GM13976 (cell line): ENCODE measurements at regions not wholly inside any gene's neighbourhood (a gene's known extent, or its start where the extent isn't known, plus 50 kb on each side); places are given as distances from the start of the nearest gene placed in this dataset.
"Not testable (repeated sequence)": the region's sequence is repeated elsewhere in the genome, so short reads cannot be mapped to it uniquely, and the experiment has no call there.

Experiments
- DNase-seq: peaks from one replicate; pipeline ENCODE4 v3.0.0; 2012; ENCODE audit warnings: low spot score
- in situ Hi-C: fragments of 300-500 bp; cut with MboI; formaldehyde crosslinking; loops from one replicate; pipeline ENCODE4 v1.12.0; 2022; ENCODE audit warnings: low sequenced_read_pairs, mixed read lengths, inconsistent platforms; ENCODE audit not compliant: unreplicated experiment
- TF ChIP-seq, protein P1 (sequence below): IDR thresholded peaks from 2 replicates; pipeline ENCODE4 v1.5.1; 2012; ENCODE audit warnings: borderline replicate concordance, mild to moderate bottlenecking; ENCODE audit not compliant: insufficient read depth; ENCODE audit errors: extremely low read depth, missing control alignments, control extremely low read depth

DNA sequence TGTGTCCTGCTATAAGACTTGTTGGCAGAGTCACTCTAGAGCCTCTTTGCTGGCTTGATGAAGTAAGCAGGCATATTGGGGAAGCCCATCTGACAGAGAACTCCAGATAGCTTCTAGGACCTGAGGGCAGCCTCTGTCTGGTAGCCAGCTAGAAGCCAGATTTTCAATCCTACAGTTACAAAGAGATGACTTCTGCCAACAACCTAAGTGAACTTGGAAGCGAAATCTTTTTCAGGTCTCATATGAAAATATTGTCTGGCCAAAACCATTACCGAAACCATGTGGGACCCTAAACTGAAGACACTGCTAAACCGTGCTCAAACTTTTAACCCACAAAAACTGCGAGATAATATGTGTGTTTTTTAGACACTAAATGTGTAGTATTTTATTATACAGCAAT lies 140.9 kb downstream of the MRPS30 start:
- DNase-seq = no peak
- in situ Hi-C loops = no loop called here
- TF ChIP-seq, protein P1, sequence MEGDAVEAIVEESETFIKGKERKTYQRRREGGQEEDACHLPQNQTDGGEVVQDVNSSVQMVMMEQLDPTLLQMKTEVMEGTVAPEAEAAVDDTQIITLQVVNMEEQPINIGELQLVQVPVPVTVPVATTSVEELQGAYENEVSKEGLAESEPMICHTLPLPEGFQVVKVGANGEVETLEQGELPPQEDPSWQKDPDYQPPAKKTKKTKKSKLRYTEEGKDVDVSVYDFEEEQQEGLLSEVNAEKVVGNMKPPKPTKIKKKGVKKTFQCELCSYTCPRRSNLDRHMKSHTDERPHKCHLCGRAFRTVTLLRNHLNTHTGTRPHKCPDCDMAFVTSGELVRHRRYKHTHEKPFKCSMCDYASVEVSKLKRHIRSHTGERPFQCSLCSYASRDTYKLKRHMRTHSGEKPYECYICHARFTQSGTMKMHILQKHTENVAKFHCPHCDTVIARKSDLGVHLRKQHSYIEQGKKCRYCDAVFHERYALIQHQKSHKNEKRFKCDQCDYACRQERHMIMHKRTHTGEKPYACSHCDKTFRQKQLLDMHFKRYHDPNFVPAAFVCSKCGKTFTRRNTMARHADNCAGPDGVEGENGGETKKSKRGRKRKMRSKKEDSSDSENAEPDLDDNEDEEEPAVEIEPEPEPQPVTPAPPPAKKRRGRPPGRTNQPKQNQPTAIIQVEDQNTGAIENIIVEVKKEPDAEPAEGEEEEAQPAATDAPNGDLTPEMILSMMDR = no peak

GRCh38 chr5:44951371-44951770 lies 142.6 kb downstream of the MRPS30 start:
- in situ Hi-C loops = no loop called here
- TF ChIP-seq, protein P1 = no peak
- no peak for DNase-seq

- in situ Hi-C loops = no loop called here
- DNase-seq = peak; percentile 19
These were observed 143.6 kb downstream of the MRPS30 start for GRCh38 chr5:44952376-44952775.

DNA sequence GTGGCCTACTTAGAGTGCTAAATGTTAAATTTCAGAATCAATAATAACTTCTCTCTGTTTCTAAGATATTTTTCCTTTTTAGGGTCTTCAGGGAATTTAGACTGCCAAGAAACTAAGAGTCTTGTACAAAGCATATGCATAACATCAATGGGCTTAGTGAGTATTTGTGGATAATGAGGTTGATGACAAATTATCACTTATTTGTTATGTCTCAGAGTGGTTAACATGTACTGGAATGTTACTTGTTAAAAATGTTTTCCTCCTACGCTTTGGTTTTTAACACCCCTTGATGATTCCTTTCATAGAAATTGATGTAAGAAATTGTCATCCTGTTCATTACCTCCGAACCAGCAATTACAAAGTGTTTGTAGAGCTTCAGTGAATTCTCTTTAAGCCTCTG lies 144.3 kb downstream of the MRPS30 start:
- TF ChIP-seq, protein P1 = no peak
- DNase-seq = no peak
- in situ Hi-C loops = no loop called here

More at GRCh38 chr5:44952376-44952775, 143.6 kb downstream of the MRPS30 start:
- TF ChIP-seq, protein P1 = peak; percentile 30

DNA sequence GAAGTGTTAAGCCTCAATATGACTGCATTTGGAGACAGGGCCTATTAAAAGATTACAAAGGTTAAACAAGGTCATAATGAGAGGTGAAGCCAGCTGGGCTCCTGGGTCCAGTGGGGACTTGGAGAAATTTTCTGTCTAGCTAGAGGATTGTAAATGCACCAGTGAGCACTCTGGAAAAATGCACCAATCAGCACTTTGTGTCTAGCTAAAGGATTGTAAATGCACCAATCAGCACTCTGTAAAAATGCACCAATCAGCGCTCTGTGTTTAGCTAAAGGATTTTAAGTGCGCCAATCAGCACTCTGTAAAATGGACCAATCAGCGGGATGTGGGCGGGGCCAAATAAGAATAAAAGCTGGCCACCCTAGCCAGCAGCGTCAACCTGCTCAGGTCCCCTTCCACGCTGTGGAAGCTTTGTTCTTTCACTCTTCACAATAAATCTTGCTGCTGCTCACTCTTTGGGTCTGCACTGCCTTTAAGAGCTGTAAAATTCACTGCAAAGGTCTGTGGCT lies 150.3 kb downstream of the MRPS30 start:
- DNase-seq, in situ Hi-C loops: not testable (repeated sequence)

GRCh38 chr5:44969825-44970224 lies 161.1 kb downstream of the MRPS30 start:
- in situ Hi-C loops = no loop called here
- DNase-seq = no peak
- TF ChIP-seq, protein P1 = no peak

DNA sequence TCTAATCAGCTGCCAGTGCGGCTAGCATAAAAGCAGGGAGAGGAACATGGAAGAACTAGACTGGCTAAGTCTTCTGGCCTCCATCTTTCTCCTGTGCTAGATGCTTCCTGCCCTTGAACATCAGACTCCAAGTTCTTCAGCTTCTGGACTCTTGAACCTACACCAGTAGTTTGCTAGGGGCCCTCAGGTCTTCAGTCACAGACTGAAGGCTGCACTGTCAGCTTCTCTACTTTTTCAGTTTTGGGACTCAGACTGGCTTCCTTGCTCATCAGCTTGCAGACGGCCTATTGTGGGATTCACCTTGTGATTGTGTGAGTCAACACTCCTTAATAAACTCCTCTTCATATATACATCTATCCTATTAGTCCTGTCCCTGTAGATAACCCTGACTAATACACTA lies 162.2 kb downstream of the MRPS30 start:
- DNase-seq, in situ Hi-C loops: not testable (repeated sequence)

DNA sequence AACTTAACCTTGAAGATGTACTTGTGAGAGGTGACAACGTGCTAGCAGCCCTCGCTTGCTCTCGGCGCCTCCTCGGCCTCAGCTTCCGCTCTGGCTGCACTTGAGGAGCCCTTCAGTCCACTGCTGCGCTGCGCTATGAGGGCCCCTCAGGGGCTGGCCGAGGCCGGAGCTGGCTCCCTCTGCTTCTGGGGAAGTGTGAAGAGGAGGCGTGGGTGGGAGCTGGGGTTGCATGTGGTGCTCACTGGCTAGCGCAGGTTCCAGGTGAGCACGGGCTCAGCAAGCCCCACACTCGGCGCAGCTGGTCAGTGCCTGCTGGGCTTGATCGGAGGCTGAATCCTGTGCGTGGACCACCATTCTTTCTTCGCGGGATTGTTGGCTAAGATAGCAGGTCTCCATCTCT lies 166.1 kb downstream of the MRPS30 start:
- DNase-seq = no peak
- in situ Hi-C loops = no loop called here
- TF ChIP-seq, protein P1 = no peak
